CD4-positive, alpha-beta T cell treated with Interleukin-15 for 1 hour (primary cell): ENCODE measurements at regions not wholly inside any gene's neighbourhood (a gene's known extent, or its start where the extent isn't known, plus 50 kb on each side); places are given as distances from the start of the nearest gene placed in this dataset.
"Not testable (repeated sequence)": the region's sequence is repeated elsewhere in the genome, so short reads cannot be mapped to it uniquely, and the experiment has no call there.

ENCODE experiments used
- DNase-seq: peaks from one replicate; pipeline ENCODE4 v3.0.0-alpha.2; 2020

- DNase-seq = no peak
Measured at GRCh38 chr4:18689308-18690115, 668.0 kb upstream of the LCORL start.

GRCh38 chr4:18688351-18688750, 666.8 kb upstream of the LCORL start:
- DNase-seq = not testable (repeated sequence)

- DNase-seq = no peak
Measured at GRCh38 chr4:18686338-18687037, 664.9 kb upstream of the LCORL start.

- no peak for DNase-seq
Measured at GRCh38 chr4:18684932-18685331, 663.4 kb upstream of the LCORL start.

GRCh38 chr4:18676526-18676915, 655.0 kb upstream of the LCORL start:
- no peak for DNase-seq

- no peak for DNase-seq
Measured at GRCh38 chr4:18675586-18676525, 654.3 kb upstream of the LCORL start.

GRCh38 chr4:18670034-18670433, 648.5 kb upstream of the LCORL start:
- no peak for DNase-seq

- no peak for DNase-seq
Measured at GRCh38 chr4:18669390-18669789, 647.8 kb upstream of the LCORL start.

- DNase-seq = no peak
Measured at GRCh38 chr4:18666322-18666721, 644.8 kb upstream of the LCORL start.

GRCh38 chr4:18664171-18664570, 642.6 kb upstream of the LCORL start:
- no peak for DNase-seq

- no peak for DNase-seq
Measured at GRCh38 chr4:18645351-18645750, 623.8 kb upstream of the LCORL start.

GRCh38 chr4:18641334-18641733, 619.8 kb upstream of the LCORL start:
- no peak for DNase-seq

GRCh38 chr4:18638031-18638430, 616.5 kb upstream of the LCORL start:
- no peak for DNase-seq

GRCh38 chr4:18636001-18636585, 614.5 kb upstream of the LCORL start:
- DNase-seq = no peak

GRCh38 chr4:18635531-18635930, 614.0 kb upstream of the LCORL start:
- no peak for DNase-seq

- no peak for DNase-seq
Measured at GRCh38 chr4:18631586-18631985, 610.0 kb upstream of the LCORL start.

- no peak for DNase-seq
Measured at GRCh38 chr4:18630218-18631110, 608.9 kb upstream of the LCORL start.

GRCh38 chr4:18627447-18628005, 606.0 kb upstream of the LCORL start:
- no peak for DNase-seq

GRCh38 chr4:18626996-18627395, 605.4 kb upstream of the LCORL start:
- no peak for DNase-seq

- no peak for DNase-seq
Measured at GRCh38 chr4:18626366-18626765, 604.8 kb upstream of the LCORL start.

- DNase-seq = no peak
Measured at GRCh38 chr4:18621186-18621585, 599.6 kb upstream of the LCORL start.

GRCh38 chr4:18616720-18617119, 595.2 kb upstream of the LCORL start:
- no peak for DNase-seq
